CD4-positive, alpha-beta T cell treated with Interleukin-2 at 100 ng/mL for 4 hours (primary cell): ENCODE measurements at regions not wholly inside any gene's neighbourhood (a gene's known extent, or its start where the extent isn't known, plus 50 kb on each side); places are given as distances from the start of the nearest gene placed in this dataset.
"Not testable (repeated sequence)": the region's sequence is repeated elsewhere in the genome, so short reads cannot be mapped to it uniquely, and the experiment has no call there.

Source experiments
- DNase-seq: peaks from one replicate; pipeline ENCODE4 v3.0.0-alpha.2; 2020; ENCODE audit warnings: low spot score

DNA sequence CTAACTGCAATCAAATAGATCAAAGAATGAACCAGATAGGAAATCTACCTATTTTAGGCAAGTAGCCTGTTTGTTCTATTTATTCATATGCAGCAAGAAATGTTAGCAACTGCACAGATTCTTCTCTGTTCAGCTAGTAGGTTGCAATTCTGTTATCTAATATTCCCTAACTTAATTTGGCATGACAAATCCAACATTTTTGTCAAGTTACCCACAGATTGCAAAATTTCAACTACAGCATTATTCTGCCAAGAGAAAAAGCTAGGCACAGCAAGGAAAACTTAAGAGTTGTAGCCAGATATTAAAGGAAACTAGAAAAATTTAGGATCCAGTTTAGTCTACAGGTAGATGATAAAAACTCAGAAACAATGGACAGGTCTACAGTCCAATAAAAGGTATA is 104.4 kb upstream of the SYNCRIP start:
- no peak for DNase-seq

DNA sequence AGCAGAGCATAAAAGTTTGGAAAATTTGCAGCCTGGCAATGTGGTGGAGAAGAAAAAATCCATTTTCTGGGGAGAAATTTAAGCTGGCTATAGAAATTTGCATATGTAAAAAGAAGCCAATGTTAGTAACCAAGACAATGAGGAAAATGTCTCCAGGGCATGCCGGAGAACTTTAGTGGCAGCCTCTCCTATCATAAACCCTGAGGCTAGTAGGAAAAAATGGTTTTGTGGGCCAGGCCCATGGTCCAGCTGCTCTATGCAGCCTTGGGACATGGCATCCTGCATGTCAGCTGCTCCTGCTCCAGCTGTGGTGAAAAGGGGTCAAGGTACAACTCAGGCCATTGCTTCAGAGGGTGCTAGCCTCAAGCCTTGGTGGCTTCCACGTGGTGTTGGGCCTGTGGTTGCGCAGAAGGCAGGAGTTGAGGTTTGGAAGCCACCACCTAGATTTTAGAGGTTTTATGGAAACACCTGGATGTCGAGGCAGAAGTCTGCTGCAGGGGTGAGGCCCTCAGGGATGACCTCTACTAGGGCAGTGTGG is 101.8 kb upstream of the SYNCRIP start:
- DNase-seq = no peak

DNA sequence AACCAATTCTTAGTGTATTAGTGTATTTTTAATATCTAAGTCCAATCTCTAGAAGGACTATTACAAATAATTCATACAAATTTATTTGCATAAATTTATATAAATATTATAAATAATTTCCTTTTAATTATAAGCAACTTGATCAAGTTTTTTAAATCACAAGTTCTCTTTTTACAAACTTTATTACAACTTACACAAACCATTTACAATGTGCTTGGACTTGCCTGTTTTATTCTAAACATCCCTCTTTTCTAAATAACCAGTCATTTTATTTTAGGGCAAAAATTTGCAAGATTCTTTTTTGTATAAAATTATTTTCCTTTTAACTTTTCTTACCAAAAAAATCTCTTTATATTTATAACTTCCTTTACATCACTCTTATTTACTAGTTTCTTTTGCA is 83.5 kb upstream of the SYNCRIP start:
- no peak for DNase-seq

DNA sequence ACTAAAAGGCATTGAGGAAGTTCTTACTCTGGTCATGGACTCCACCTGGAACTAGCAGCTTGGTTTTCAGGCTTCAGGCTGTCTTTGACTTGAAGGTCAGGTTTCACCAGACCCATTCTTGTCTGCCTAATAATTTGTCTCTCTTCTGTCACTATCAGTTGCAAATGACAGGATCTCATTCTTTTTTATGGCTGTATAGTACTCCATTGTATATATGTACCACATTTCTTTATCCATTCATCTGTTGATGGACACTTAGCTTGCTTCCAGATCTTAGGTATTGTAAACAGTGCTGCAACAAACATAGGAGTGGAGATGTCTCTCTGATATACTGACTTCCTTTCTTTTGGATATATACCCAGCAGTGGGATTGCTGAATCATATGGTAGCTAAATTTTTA is 73.1 kb upstream of the SYNCRIP start:
- no peak for DNase-seq

DNA sequence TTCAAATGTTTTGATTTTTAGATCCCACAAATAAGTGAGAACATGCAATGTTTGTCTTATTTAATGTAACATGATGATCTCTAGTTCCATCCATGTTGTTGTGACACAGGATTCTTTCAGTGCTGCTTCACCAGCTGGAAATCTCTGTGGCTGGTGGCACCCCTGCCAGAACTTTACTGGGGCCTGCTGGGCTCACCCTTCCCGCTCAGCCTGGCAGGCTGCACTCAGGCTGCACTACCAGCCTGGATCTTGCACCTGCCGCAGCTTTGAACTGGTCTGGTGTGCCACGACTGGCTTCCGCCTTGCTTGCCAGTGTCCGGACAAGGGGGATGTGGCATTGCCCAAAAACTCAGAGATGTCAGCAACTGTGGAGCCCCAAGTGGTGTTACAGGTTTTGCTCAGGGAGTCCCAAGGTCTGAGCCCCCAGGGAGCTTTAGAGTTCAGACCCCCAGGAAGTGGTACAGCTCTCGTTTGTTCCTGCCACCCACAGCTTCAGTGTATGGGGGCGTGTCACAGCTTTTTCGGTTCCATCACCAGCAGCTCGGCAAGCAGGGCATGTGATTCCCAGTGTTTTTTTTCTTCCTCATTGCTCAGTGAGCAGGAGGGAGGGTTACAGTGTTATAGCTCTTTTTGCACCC is 72.3 kb upstream of the SYNCRIP start:
- no peak for DNase-seq

DNA sequence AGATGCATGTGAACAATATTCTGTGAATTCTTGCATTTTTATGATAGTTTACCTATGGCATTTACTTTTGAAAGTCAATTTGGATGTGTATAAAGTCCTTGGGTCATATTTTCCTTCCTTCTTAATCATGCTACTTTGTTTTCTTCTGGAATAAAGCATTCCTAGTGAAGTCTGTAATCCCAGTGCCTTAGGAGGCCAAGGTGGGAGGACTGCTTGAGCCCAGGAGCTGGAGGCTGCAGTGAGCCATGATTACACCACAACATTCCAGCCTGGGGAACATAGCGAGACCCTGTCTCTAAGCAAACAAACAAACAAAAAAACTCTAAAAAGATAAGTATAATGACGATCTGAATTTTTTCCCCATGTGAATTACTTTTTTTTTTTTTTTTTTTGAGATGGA is 69.7 kb upstream of the SYNCRIP start:
- DNase-seq = no peak

DNA sequence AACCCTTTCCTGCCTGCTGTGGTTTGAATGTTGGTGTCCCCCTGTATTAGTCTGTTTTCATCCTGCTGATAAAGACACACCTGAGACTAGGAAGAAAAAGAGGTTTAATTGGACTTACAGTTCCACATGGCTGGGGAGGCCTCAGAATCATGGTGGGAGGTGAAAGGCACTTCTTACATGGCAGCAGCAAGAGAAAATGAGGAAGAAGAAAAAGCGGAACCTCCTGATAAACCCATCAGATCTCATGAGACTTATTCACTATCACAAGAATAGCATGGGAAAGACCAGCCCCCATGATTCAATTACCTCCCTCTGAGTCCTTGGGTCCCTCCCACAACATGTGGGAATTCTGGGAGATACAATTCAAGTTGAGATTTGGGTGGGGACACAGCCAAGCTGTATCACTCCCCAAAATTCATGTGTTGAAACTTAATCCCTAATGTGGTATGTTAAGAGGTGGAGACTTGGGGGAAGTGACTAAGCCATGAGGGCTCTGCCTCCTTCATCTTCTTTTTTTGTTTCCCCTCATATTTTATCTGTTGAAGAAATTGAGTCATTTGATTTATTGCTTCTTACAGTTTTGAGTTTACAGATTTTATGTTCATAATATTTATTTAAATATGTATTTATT is 64.9 kb upstream of the SYNCRIP start:
- not testable (repeated sequence) for DNase-seq

DNA sequence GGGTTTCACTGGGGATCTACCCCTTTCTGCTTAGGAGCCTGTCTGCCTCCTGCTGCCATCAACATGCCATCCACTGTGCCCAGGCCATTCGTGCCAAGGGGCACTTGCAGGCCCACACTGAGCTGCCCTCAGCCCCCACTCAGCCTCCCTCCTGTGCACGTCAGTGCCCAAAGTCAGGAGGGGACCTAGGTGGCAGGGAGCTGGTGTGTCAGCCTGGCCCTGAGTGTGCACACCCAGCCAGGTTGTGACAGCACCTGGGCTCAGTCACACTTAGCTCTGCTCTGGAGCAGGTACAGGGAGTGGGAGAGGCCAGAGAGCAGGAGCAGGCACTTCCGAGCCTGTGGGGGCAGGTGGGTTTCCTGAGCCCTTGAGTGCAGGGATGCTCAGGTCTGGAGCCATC is 63.6 kb upstream of the SYNCRIP start:
- DNase-seq = no peak

DNA sequence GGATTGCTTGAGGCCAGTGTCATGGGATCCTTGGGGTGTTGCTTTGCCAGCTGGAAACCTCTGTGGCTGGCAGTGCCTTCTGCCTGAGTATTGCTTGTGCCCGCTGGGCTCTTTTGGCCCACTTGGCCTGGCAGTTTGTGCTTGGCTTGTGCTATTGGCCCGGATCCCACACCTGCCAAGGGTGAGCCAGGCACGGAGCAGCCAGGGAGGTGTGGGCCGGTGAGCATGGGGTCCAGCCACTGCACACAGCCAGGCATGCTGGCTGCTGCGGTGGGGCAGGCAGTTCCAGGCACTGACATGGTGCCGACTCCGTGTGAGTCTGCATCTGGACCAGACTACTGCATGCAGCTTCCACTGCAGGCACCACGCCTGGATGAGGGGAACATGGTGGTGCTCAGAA is 62.5 kb upstream of the SYNCRIP start:
- DNase-seq = no peak

DNA sequence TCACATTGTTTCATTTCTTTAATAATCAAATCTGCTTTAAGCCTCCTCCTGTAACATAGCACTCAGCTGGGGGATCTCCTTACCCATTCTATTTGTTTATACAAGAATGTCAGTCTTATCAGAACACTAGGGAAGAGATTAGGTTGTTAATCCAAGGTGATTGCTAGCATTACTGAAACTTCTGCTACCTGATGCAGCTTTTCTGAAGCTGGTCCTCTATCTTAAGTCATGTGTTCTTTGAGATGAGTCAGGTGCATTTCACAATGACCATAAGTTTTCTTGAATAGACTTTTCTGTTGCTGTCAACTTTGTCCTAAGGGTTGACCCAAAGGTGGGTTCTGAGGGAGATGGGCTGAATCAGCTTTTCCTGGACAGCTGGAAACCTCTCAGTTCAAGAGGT is 60.7 kb upstream of the SYNCRIP start:
- no peak for DNase-seq
